Breast epithelium (tissue), 4 donors: ENCODE measurements at regions not wholly inside any gene's neighbourhood (a gene's known extent, or its start where the extent isn't known, plus 50 kb on each side); places are given as distances from the start of the nearest gene placed in this dataset.

Experiments
- DNase-seq, 2 donors: peaks; one replicate each; pipeline ENCODE4 v3.0.0-alpha.2; 2019; ENCODE audit warnings: low spot score in 2 of 2
- H3K27ac ChIP-seq, 2 donors: fragments of 200-600 bp; sonication (generic) in 1 of 2; one replicate each; pipeline ENCODE4 v1.5.1; 2016 to 2019; ENCODE audit warnings: mild to moderate bottlenecking in 1 of 2
- H3K27me3 ChIP-seq, 2 donors: fragments of 200-600 bp; sonication (generic) in 1 of 2; one replicate each; pipeline versions ENCODE4 v1.5.1 to v1.6.0; 2017 to 2019; ENCODE audit warnings: control low read depth in 1 of 2, mild to moderate bottlenecking in 1 of 2
- H3K36me3 ChIP-seq: fragments of 200-600 bp; one replicate; pipeline ENCODE4 v1.5.1; 2019
- H3K4me1 ChIP-seq, 2 donors: fragments of 200-600 bp; sonication (generic); one replicate each; pipeline ENCODE4 v1.5.1; 2016 to 2019; ENCODE audit warnings: control low read depth in 1 of 2
- H3K4me3 ChIP-seq, 3 donors: fragments of 200-600 bp; sonication (generic); 1 replicate in 2 of 3; 2 replicates in 1 of 3; pipeline ENCODE4 v1.5.1; 2016 to 2019; ENCODE audit warnings: mild to moderate bottlenecking in 3 of 3, moderate library complexity in 2 of 3
- H3K9me3 ChIP-seq, 2 donors: fragments of 200-600 bp; sonication (generic) in 1 of 2; one replicate each; pipeline ENCODE4 v1.5.1; 2016 to 2019; ENCODE audit warnings: control low read depth in 1 of 2
- CTCF ChIP-seq, 3 donors: fragments of 450-650 bp; IDR thresholded peaks; one replicate each; pipeline ENCODE4 v1.5.1; 2016 to 2017; ENCODE audit warnings: antibody characterized with exemption in 3 of 3, mild to moderate bottlenecking in 3 of 3, moderate library complexity in 3 of 3
- POLR2A ChIP-seq: fragments of 450-650 bp; IDR thresholded peaks from one replicate; pipeline ENCODE4 v1.6.1; 2016; ENCODE audit warnings: antibody characterized with exemption, mild to moderate bottlenecking, moderate library complexity
- POLR2AphosphoS5 ChIP-seq, 3 donors: sonication (generic); formaldehyde crosslinking; IDR thresholded peaks; one replicate each; pipeline ENCODE4 v1.6.1; 2017; ENCODE audit warnings: antibody characterized with exemption in 3 of 3
- intact Hi-C: fragments of 100-400 bp; cut with DNase I; formaldehyde crosslinking; loops from one replicate; pipeline ENCODE4 v1.15.1; 2023; ENCODE audit warnings: low total_unique reads

GRCh38 chr10:63887023-63887589 is 365.9 kb downstream of the REEP3 start:
- H3K27ac ChIP-seq: no peak overlapping the region
- intact Hi-C loops: no loop called here

GRCh38 chr10:63887600-63888370 is 366.6 kb downstream of the REEP3 start:
- TF ChIP-seq POLR2A (no peak), POLR2AphosphoS5 (IDR thresholded peaks at IDR 0.05) (no peak), CTCF (IDR thresholded peaks at IDR 0.05) (no peak)

More at GRCh38 chr10:63887023-63887589, 365.9 kb downstream of the REEP3 start:
- H3K9me3 ChIP-seq: no peaks in the 10 kb centered on the region
- no peaks in the 10 kb centered on the region for H3K27me3 ChIP-seq
- no peak for DNase-seq
- no peak for TF ChIP-seq CTCF (IDR thresholded peaks at IDR 0.05)
- no peak for TF ChIP-seq POLR2A
- no peak for TF ChIP-seq POLR2AphosphoS5 (IDR thresholded peaks at IDR 0.05)
- no peaks in the 10 kb centered on the region for H3K4me1 ChIP-seq
- H3K4me3 ChIP-seq: no peak overlapping the region
- H3K36me3 ChIP-seq: no peaks in the 10 kb centered on the region

GRCh38 chr10:63889803-63890202 is 368.6 kb downstream of the REEP3 start:
- TF ChIP-seq POLR2A: no peak
- TF ChIP-seq CTCF (IDR thresholded peaks at IDR 0.05): no peak
- TF ChIP-seq POLR2AphosphoS5 (IDR thresholded peaks at IDR 0.05): no peak
- intact Hi-C loops: no loop called here
- Histone ChIP-seq H3K36me3 (no peaks in the 10 kb centered on the region), H3K4me3 (no peak overlapping the region), H3K27me3 (no peaks in the 10 kb centered on the region), H3K27ac (no peak overlapping the region), H3K4me1 (no peaks in the 10 kb centered on the region), H3K9me3 (no peaks in the 10 kb centered on the region)
- no peak for DNase-seq

More at GRCh38 chr10:63887600-63888370, 366.6 kb downstream of the REEP3 start:
- Histone ChIP-seq H3K36me3 (no peaks in the 10 kb centered on the region), H3K4me3 (no peak overlapping the region), H3K9me3 (no peaks in the 10 kb centered on the region), H3K27me3 (no peaks in the 10 kb centered on the region), H3K27ac (no peak overlapping the region), H3K4me1 (no peaks in the 10 kb centered on the region)
- DNase-seq: no peak
- intact Hi-C loops: no loop called here

- TF ChIP-seq CTCF (IDR thresholded peaks at IDR 0.05) (no peak), POLR2A (no peak), POLR2AphosphoS5 (IDR thresholded peaks at IDR 0.05) (no peak)
- Histone ChIP-seq H3K27me3 (no peaks in the 10 kb centered on the region), H3K4me1 (no peaks in the 10 kb centered on the region), H3K27ac (no peak overlapping the region), H3K9me3 (no peaks in the 10 kb centered on the region), H3K4me3 (no peak overlapping the region), H3K36me3 (no peaks in the 10 kb centered on the region)
- DNase-seq: no peak
- intact Hi-C loops: no loop called here
These were observed 375.8 kb downstream of the REEP3 start for GRCh38 chr10:63896992-63897391.

GRCh38 chr10:63899673-63900300 is 378.6 kb downstream of the REEP3 start:
- no peaks in the 10 kb centered on the region for H3K4me1 ChIP-seq
- no peaks in the 10 kb centered on the region for H3K36me3 ChIP-seq
- no peak for DNase-seq
- H3K27ac ChIP-seq: no peak overlapping the region
- intact Hi-C loops: no loop called here
- TF ChIP-seq POLR2A (no peak), CTCF (IDR thresholded peaks at IDR 0.05) (no peak), POLR2AphosphoS5 (IDR thresholded peaks at IDR 0.05) (no peak)
- H3K27me3 ChIP-seq: no peaks in the 10 kb centered on the region
- no peak overlapping the region for H3K4me3 ChIP-seq
- H3K9me3 ChIP-seq: no peaks in the 10 kb centered on the region
